ENCODE measurements at regions not wholly inside any gene's neighbourhood (a gene's known extent, or its start where the extent isn't known, plus 50 kb on each side); places are given as distances from the start of the nearest gene placed in this dataset.
"Not testable (repeated sequence)": the region's sequence is repeated elsewhere in the genome, so short reads cannot be mapped to it uniquely, and the experiment has no call there.

- no peak for DNase-seq (ENCODE audit: low read depth in 3 of 3)
These were observed 1223.2 kb downstream of the OTOL1 start for GRCh38 chr3:162719684-162720341.

GRCh38 chr3:162721736-162722135, 1225.1 kb downstream of the OTOL1 start:
- no peak for DNase-seq (ENCODE audit: low read depth in 3 of 3)

GRCh38 chr3:162722337-162722736, 1225.7 kb downstream of the OTOL1 start:
- no peak for DNase-seq (ENCODE audit: low read depth in 3 of 3)

- not testable (repeated sequence) for DNase-seq (ENCODE audit: low read depth in 3 of 3)
These were observed 1226.2 kb downstream of the OTOL1 start for GRCh38 chr3:162722796-162723195.

- DNase-seq (ENCODE audit: low read depth in 3 of 3), result no peak
These were observed 1233.1 kb downstream of the OTOL1 start for GRCh38 chr3:162729686-162730085.

- DNase-seq (ENCODE audit: low read depth in 3 of 3), result not testable (repeated sequence)
These were observed 1235.4 kb downstream of the OTOL1 start for GRCh38 chr3:162731961-162732360.

GRCh38 chr3:162738784-162739183, 1242.2 kb downstream of the OTOL1 start:
- DNase-seq (ENCODE audit: low read depth in 3 of 3), result no peak

GRCh38 chr3:162740941-162741596, 1244.5 kb downstream of the OTOL1 start:
- no peak for DNase-seq (ENCODE audit: low read depth in 3 of 3)

- DNase-seq (ENCODE audit: low read depth in 3 of 3), result no peak
These were observed 1245.6 kb downstream of the OTOL1 start for GRCh38 chr3:162742159-162742717.

- DNase-seq (ENCODE audit: low read depth in 3 of 3), result no peak
These were observed 1246.5 kb downstream of the OTOL1 start for GRCh38 chr3:162743091-162743490.

- no peak for DNase-seq (ENCODE audit: low read depth in 3 of 3)
These were observed 1264.2 kb downstream of the OTOL1 start for GRCh38 chr3:162760789-162761188.

GRCh38 chr3:162764051-162764807, 1267.6 kb downstream of the OTOL1 start:
- DNase-seq (ENCODE audit: low read depth in 3 of 3), result no peak

- no peak for DNase-seq (ENCODE audit: low read depth in 3 of 3)
These were observed 1268.1 kb downstream of the OTOL1 start for GRCh38 chr3:162764808-162765071.

GRCh38 chr3:162765524-162765923, 1268.9 kb downstream of the OTOL1 start:
- no peak for DNase-seq (ENCODE audit: low read depth in 3 of 3)

GRCh38 chr3:162769564-162769963, 1273.0 kb downstream of the OTOL1 start:
- no peak for DNase-seq (ENCODE audit: low read depth in 3 of 3)

GRCh38 chr3:162770551-162770950, 1273.9 kb downstream of the OTOL1 start:
- no peak for DNase-seq (ENCODE audit: low read depth in 3 of 3)

GRCh38 chr3:162774613-162775100, 1278.0 kb downstream of the OTOL1 start:
- DNase-seq (ENCODE audit: low read depth in 3 of 3), result no peak

GRCh38 chr3:162776148-162776547, 1279.5 kb downstream of the OTOL1 start:
- no peak for DNase-seq (ENCODE audit: low read depth in 3 of 3)

GRCh38 chr3:162777118-162777517, 1280.5 kb downstream of the OTOL1 start:
- no peak for DNase-seq (ENCODE audit: low read depth in 3 of 3)

GRCh38 chr3:162780313-162780712, 1283.7 kb downstream of the OTOL1 start:
- no peak for DNase-seq (ENCODE audit: low read depth in 3 of 3)

GRCh38 chr3:162799910-162800309, 1303.3 kb downstream of the OTOL1 start:
- DNase-seq (ENCODE audit: low read depth in 3 of 3), result no peak

GRCh38 chr3:162802228-162802965, 1305.8 kb downstream of the OTOL1 start:
- no peak for DNase-seq (ENCODE audit: low read depth in 3 of 3)
